ENCODE measurements at regions not wholly inside any gene's neighbourhood (a gene's known extent, or its start where the extent isn't known, plus 50 kb on each side); places are given as distances from the start of the nearest gene placed in this dataset.

DNA sequence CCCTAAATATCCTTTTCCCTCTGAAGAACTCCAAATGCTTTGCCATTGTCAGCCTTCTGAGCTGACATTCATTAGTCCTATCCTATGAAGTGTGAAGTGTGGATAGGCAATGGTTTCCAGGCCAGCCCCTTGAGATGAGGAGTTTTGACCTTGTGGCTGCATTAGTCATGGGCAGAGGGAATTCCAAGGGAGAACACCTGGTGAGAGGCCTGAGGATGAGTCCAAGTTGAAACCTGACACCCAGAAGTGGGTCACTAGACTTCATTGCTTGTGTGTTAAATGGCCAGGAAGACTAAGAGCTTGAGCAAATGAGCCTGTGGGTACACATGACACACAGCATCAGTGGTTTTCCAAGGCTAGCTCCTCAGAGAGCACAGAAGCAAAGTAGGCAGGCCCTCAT is 260.8 kb downstream of the SKAP2 start:
- TF ChIP-seq, protein P1, sequence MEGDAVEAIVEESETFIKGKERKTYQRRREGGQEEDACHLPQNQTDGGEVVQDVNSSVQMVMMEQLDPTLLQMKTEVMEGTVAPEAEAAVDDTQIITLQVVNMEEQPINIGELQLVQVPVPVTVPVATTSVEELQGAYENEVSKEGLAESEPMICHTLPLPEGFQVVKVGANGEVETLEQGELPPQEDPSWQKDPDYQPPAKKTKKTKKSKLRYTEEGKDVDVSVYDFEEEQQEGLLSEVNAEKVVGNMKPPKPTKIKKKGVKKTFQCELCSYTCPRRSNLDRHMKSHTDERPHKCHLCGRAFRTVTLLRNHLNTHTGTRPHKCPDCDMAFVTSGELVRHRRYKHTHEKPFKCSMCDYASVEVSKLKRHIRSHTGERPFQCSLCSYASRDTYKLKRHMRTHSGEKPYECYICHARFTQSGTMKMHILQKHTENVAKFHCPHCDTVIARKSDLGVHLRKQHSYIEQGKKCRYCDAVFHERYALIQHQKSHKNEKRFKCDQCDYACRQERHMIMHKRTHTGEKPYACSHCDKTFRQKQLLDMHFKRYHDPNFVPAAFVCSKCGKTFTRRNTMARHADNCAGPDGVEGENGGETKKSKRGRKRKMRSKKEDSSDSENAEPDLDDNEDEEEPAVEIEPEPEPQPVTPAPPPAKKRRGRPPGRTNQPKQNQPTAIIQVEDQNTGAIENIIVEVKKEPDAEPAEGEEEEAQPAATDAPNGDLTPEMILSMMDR (IDR thresholded peaks at IDR 0.05): no peak
- TF ChIP-seq EZH2 (IDR thresholded peaks at IDR 0.05): no peak

Data from neural progenitor cell (in vitro differentiated cells).